Umbilical cord (tissue), 1 donor: ENCODE measurements at regions not wholly inside any gene's neighbourhood (a gene's known extent, or its start where the extent isn't known, plus 50 kb on each side); places are given as distances from the start of the nearest gene placed in this dataset.
"Not testable (repeated sequence)": the region's sequence is repeated elsewhere in the genome, so short reads cannot be mapped to it uniquely, and the experiment has no call there.

Experiments
- DNase-seq: peaks from one replicate; pipeline ENCODE4 v3.0.0-alpha.2; 2015; ENCODE audit warnings: low spot score

- no peak for DNase-seq
These were observed 74.6 kb downstream of the TRIM42 start for GRCh38 chr3:140752499-140752898.

- no peak for DNase-seq
These were observed 76.2 kb downstream of the TRIM42 start for GRCh38 chr3:140753865-140754754.

- no peak for DNase-seq
These were observed 77.1 kb downstream of the TRIM42 start for GRCh38 chr3:140754936-140755335.

GRCh38 chr3:140756240-140757016 is 78.6 kb downstream of the TRIM42 start:
- no peak for DNase-seq

- no peak for DNase-seq
These were observed 81.1 kb downstream of the TRIM42 start for GRCh38 chr3:140758791-140759444.

- DNase-seq: no peak
These were observed 82.6 kb downstream of the TRIM42 start for GRCh38 chr3:140760324-140761075.

GRCh38 chr3:140761076-140761639 is 83.3 kb downstream of the TRIM42 start:
- no peak for DNase-seq

GRCh38 chr3:140762746-140763145 is 84.9 kb downstream of the TRIM42 start:
- DNase-seq: no peak

- no peak for DNase-seq
These were observed 85.7 kb downstream of the TRIM42 start for GRCh38 chr3:140763532-140763931.

- DNase-seq: no peak
These were observed 87.4 kb downstream of the TRIM42 start for GRCh38 chr3:140765246-140765645.

- DNase-seq: no peak
These were observed 88.6 kb downstream of the TRIM42 start for GRCh38 chr3:140766465-140766864.

- peak; percentile 58 for DNase-seq
These were observed 89.7 kb downstream of the TRIM42 start for GRCh38 chr3:140767566-140767965.

- peak; percentile 69 for DNase-seq
These were observed 91.1 kb downstream of the TRIM42 start for GRCh38 chr3:140768941-140769340.

GRCh38 chr3:140769951-140770350 is 92.1 kb downstream of the TRIM42 start:
- DNase-seq: no peak

- DNase-seq: no peak
These were observed 93.3 kb downstream of the TRIM42 start for GRCh38 chr3:140770977-140771667.

GRCh38 chr3:140777631-140778233 is 99.9 kb downstream of the TRIM42 start:
- DNase-seq: peak; percentile 21

GRCh38 chr3:140791368-140791767 is 113.5 kb downstream of the TRIM42 start:
- no peak for DNase-seq

GRCh38 chr3:140794507-140794906 is 116.6 kb downstream of the TRIM42 start:
- no peak for DNase-seq

GRCh38 chr3:140802898-140803297 is 125.0 kb downstream of the TRIM42 start:
- not testable (repeated sequence) for DNase-seq

- DNase-seq: no peak
These were observed 131.5 kb downstream of the TRIM42 start for GRCh38 chr3:140809316-140809715.
